Large intestine (tissue), 3 donors: ENCODE measurements at regions not wholly inside any gene's neighbourhood (a gene's known extent, or its start where the extent isn't known, plus 50 kb on each side); places are given as distances from the start of the nearest gene placed in this dataset.

Experiments used
- DNase-seq, 2 donors: peaks; one replicate each; pipeline versions ENCODE4 v3.0.0 to v3.0.0-alpha.2; 2013
- H3K27ac ChIP-seq: one replicate; pipeline ENCODE4 v1.5.1; 2013; ENCODE audit warnings: low read length
- H3K27me3 ChIP-seq: 2 replicates; pipeline ENCODE4 v1.6.1; 2013; ENCODE audit warnings: low read length; ENCODE audit not compliant: control insufficient read depth, insufficient read depth
- H3K36me3 ChIP-seq: 2 replicates; pipeline ENCODE4 v1.6.1; 2013; ENCODE audit warnings: low read length; ENCODE audit not compliant: control insufficient read depth, insufficient read depth
- H3K4me1 ChIP-seq: one replicate; pipeline ENCODE4 v1.6.1; 2013; ENCODE audit warnings: low read length; ENCODE audit not compliant: control insufficient read depth, insufficient read depth
- H3K4me3 ChIP-seq: one replicate; pipeline ENCODE4 v1.5.1; 2013; ENCODE audit warnings: low read length
- H3K9me3 ChIP-seq: one replicate; pipeline ENCODE4 v1.6.1; 2013; ENCODE audit warnings: mild to moderate bottlenecking, low read depth, low read length, moderate library complexity; ENCODE audit not compliant: control insufficient read depth
- WGBS: methylation state at CpG from one replicate; pipeline ENCODE4 v1.1.5; 2013; ENCODE audit warnings: low lambda C conversion rate; ENCODE audit not compliant: insufficient coverage; 5-methylcytosine and 5-hydroxymethylcytosine counted together

- no peaks in the 10 kb centered on the region for H3K36me3 ChIP-seq
- H3K27me3 ChIP-seq: no peaks in the 10 kb centered on the region
- H3K4me3 ChIP-seq: no peak overlapping the region
- peaks cover 13% of the 10 kb centered on the region for H3K4me1 ChIP-seq
- no peaks in the 10 kb centered on the region for H3K9me3 ChIP-seq
- DNase-seq: no peak
- no peak overlapping the region for H3K27ac ChIP-seq
- 100% methylated on average over 2 of the region's 20 CpGs for WGBS
These were observed 521.0 kb downstream of the SOX11 start for GRCh38 chr2:6213056-6213780.

DNA sequence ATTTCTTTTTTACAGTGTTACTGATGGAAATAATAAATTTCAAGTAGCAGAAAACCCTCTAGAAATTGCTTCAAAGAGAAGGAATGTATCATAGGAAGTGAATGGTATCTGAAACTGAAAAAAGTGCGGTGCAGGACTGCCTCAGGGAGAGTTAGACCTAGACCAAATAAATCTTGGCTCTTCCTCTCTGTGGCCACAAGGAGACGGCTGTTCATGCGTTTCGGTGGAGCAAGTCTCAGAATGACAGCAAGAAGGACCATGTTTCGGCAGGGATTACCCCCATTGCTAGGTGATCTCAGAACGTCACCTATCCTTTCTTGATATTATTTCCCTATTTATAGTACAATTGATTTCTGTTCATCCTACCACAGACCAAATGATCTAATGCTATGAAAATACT lies 522.3 kb downstream of the SOX11 start:
- Histone ChIP-seq H3K4me3 (no peak overlapping the region), H3K36me3 (no peaks in the 10 kb centered on the region), H3K27ac (no peak overlapping the region), H3K4me1 (peaks cover 6% of the 10 kb centered on the region), H3K27me3 (no peaks in the 10 kb centered on the region), H3K9me3 (no peaks in the 10 kb centered on the region)
- 80% methylated on average over 1 of the region's 6 CpGs for WGBS
- no peak for DNase-seq

GRCh38 chr2:6215053-6215452 lies 522.9 kb downstream of the SOX11 start:
- DNase-seq: no peak

DNA sequence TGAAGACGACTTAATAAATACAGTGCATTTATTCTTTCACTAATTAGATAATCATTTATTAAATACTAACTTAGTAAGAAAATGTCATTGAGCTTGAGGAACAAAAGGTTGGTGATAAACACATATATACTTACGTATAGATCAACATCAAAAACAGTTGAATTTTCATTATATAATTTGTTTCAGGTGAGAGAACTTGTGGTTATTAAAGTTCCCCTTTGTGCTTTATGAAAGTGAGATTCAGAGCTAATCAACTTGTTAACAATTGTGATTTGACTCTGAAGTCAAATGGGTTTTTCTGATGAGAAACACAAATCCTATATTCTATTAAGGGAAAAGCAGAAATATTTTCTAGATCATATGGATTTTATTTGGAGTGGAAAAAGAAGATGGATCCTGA lies 524.0 kb downstream of the SOX11 start:
- no peak overlapping the region for H3K27ac ChIP-seq
- H3K4me1 ChIP-seq: peaks cover 11% of the 10 kb centered on the region
- 100% methylated on average over 2 of the region's 2 CpGs for WGBS
- DNase-seq: no peak
- H3K36me3 ChIP-seq: no peaks in the 10 kb centered on the region
- no peaks in the 10 kb centered on the region for H3K27me3 ChIP-seq
- no peak overlapping the region for H3K4me3 ChIP-seq
- no peaks in the 10 kb centered on the region for H3K9me3 ChIP-seq

More at GRCh38 chr2:6215053-6215452, 522.9 kb downstream of the SOX11 start:
- Histone ChIP-seq H3K36me3 (no peaks in the 10 kb centered on the region), H3K4me3 (no peak overlapping the region), H3K9me3 (no peaks in the 10 kb centered on the region), H3K4me1 (peaks cover 7% of the 10 kb centered on the region), H3K27ac (no peak overlapping the region), H3K27me3 (no peaks in the 10 kb centered on the region)
- WGBS: no CpG with 5 or more reads among the region's 2 CpGs

DNA sequence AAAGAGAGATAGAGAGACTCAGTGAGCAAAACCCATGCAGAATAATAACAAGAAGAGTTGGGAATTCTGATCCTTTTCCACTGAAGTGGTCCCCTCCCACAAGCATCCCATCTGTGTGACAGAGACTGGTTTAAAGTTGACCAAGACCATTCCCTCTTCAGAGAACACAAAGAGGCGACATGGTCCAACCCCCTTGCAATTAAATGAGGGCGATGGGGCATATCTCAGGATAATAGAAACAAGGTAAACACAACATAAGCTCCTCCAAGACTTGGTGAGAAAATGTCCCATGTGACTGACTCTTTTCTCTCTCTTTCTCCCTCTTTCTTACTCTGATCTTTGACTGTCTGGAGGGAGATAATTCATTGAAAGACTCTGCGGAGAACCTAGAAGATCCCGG lies 526.7 kb downstream of the SOX11 start:
- no peaks in the 10 kb centered on the region for H3K36me3 ChIP-seq
- DNase-seq: no peak
- H3K9me3 ChIP-seq: no peaks in the 10 kb centered on the region
- no peak overlapping the region for H3K27ac ChIP-seq
- WGBS: no CpG with 5 or more reads among the region's 4 CpGs
- no peaks in the 10 kb centered on the region for H3K27me3 ChIP-seq
- no peak overlapping the region for H3K4me3 ChIP-seq
- H3K4me1 ChIP-seq: peaks cover 11% of the 10 kb centered on the region

DNA sequence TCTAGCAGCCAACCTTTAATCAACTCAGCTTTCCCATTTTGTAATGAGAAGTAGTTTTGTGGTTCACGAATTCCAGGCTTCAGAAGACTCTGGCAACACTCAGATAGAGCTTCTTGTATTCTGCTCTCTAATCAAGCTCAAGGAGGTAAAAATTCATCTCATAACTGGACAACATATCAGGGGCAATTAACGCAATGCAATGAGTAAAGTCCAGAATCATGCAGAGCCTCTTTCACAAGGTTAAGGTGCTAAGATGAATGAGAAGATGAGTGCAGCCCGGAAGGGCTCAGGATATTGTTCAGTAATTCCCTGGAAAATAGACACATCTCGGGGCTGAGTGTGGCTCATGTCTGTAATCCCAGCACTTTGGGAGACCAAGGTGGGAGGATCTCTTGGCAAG lies 527.7 kb downstream of the SOX11 start:
- DNase-seq: peak; percentile 40 to 74
- Histone ChIP-seq H3K36me3 (no peaks in the 10 kb centered on the region), H3K4me3 (no peak overlapping the region), H3K4me1 (peaks cover 11% of the 10 kb centered on the region), H3K9me3 (no peaks in the 10 kb centered on the region), H3K27ac (peak overlapping the region; percentile 47), H3K27me3 (no peaks in the 10 kb centered on the region)
- WGBS: no CpG with 5 or more reads among the region's 4 CpGs

DNA sequence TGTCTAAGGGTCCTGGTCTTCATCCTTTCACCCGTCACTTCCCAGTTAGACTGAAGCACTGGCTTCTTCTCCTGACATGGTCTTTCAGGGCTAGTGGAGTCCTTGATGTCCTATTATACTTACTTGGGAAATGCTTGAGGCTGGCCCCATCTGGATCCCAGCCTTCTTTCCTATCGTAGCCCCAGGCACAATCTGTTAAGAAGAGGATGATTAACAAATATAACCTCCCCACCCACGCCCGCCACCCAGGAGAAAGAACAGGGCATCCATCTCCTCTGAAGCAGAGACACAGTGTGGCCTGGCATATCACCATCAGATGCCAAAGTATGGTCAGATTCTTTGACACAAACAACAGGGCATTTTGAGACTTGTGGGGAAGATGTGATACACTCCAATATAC lies 530.1 kb downstream of the SOX11 start:
- no peaks in the 10 kb centered on the region for H3K27me3 ChIP-seq
- peaks cover 11% of the 10 kb centered on the region for H3K4me1 ChIP-seq
- no peaks in the 10 kb centered on the region for H3K36me3 ChIP-seq
- H3K9me3 ChIP-seq: no peaks in the 10 kb centered on the region
- WGBS: no CpG with 5 or more reads among the region's 4 CpGs
- no peak overlapping the region for H3K4me3 ChIP-seq
- DNase-seq: no peak
- H3K27ac ChIP-seq: no peak overlapping the region

DNA sequence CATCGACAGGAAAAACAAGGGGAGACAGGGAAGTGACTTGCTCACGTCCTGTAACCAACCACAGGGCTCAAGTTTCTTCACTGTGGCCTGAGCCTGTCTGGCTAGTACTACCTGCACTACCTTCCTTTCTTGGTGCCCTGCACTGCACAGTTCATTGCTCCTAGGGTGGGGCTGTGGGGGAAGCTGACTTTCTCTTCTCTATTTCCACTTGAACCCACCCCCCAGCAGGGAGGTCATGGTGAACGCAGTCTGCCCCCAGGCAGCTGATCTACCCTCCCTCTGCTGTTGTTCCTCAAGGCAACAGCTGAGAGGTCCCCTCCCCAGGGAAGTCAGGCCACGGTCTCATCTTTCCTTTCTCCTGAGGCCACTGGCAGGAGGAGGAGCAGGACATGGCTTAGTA lies 532.1 kb downstream of the SOX11 start:
- Histone ChIP-seq H3K27me3 (no peaks in the 10 kb centered on the region), H3K9me3 (no peaks in the 10 kb centered on the region), H3K4me1 (peaks cover 8% of the 10 kb centered on the region), H3K36me3 (no peaks in the 10 kb centered on the region), H3K4me3 (no peak overlapping the region), H3K27ac (no peak overlapping the region)
- 100% methylated on average over 1 of the region's 4 CpGs for WGBS
- no peak for DNase-seq

DNA sequence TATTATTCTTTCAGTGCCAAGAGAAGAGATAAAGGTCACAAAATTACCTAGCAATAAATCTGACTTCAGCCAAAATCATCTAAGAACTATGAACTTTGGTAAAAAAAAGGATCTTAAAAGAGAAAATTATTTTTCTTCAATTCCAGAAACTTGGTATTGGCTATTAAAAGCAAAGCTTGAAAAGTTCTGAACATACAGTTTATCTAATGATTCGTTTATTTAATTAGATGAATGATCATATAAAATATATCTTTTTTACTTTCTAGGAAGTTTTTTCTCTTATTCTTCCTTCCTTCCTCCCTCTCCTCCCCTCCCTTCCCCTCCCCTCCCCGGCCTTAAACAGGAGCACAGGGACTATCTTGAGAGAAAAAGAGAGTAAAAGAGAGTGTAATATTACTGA lies 536.1 kb downstream of the SOX11 start:
- no peaks in the 10 kb centered on the region for H3K36me3 ChIP-seq
- WGBS: 0% methylated on average over 1 of the region's 2 CpGs

DNA sequence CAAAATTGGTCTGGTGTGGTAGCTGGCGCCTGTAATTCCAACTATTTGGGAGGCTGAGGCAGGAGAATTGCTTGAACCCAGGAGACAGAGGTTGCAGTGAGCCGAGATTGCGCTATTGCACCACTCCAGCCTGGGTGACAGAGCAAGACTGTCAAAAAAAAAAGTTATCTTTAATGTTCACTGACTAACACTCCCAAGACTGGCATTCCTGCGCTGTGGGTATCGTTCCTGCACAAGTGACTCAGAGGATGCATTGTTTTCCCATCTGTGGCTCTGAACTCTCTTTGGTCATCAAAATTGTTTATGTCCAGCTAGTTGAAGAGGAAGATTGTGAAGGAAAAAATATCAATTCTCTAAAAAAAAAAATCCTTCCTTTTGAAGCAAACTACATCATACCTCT lies 539.0 kb downstream of the SOX11 start:
- Histone ChIP-seq H3K36me3 (no peaks in the 10 kb centered on the region), H3K27ac (no peak overlapping the region), H3K4me3 (no peak overlapping the region), H3K9me3 (no peaks in the 10 kb centered on the region), H3K4me1 (no peaks in the 10 kb centered on the region), H3K27me3 (no peaks in the 10 kb centered on the region)
- no CpG with 5 or more reads among the region's 5 CpGs for WGBS
- DNase-seq: no peak

More for the DNA sequence above, 536.1 kb downstream of the SOX11 start:
- Histone ChIP-seq H3K27ac (no peak overlapping the region), H3K4me1 (no peaks in the 10 kb centered on the region), H3K4me3 (no peak overlapping the region), H3K27me3 (no peaks in the 10 kb centered on the region), H3K9me3 (no peaks in the 10 kb centered on the region)
- no peak for DNase-seq

DNA sequence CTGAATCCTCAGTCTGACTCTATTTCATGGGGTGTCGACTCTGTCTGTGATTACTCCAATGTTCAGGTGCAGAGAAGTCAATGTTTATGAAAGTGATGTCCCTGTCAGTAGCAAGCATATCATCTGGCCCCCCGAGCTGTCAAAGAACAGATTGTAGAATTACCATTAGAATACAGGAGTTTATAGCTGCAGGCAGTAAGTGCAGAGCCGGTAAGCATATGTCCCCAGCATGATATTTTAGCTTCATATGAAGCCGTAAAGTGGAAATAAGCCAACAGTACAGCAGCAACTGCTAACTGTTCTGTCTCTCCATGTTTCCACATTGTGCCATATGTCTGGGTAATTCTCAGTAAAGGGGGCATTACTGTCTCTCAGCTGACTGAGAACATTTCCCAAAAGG lies 541.8 kb downstream of the SOX11 start:
- DNase-seq: no peak
- WGBS: no CpG with 5 or more reads among the region's 4 CpGs
- Histone ChIP-seq H3K9me3 (no peaks in the 10 kb centered on the region), H3K27me3 (no peaks in the 10 kb centered on the region), H3K36me3 (no peaks in the 10 kb centered on the region), H3K4me3 (no peak overlapping the region), H3K27ac (no peak overlapping the region), H3K4me1 (no peaks in the 10 kb centered on the region)
